PFSK-1 (cell line): ENCODE measurements at regions not wholly inside any gene's neighbourhood (a gene's known extent, or its start where the extent isn't known, plus 50 kb on each side); places are given as distances from the start of the nearest gene placed in this dataset.

Source experiments
- FOXP2 ChIP-seq: optimal IDR thresholded peaks from 2 replicates; pipeline ENCODE3; 2011; ENCODE audit warnings: borderline replicate concordance, control low read depth, inconsistent platforms; ENCODE audit not compliant: insufficient read depth; ENCODE audit errors: extremely low read length, extremely low read depth
- POLR2AphosphoS5 ChIP-seq: IDR thresholded peaks from 2 replicates; pipeline ENCODE4 v1.6.1; 2012; ENCODE audit warnings: low read depth, mild to moderate bottlenecking, control low read depth, low read length, moderate library complexity
- REST ChIP-seq, 2 experiments: IDR thresholded peaks; 2 replicates each; pipeline versions ENCODE4 v1.6.1 to v1.8.0; 2011 to 2012; ENCODE audit warnings: low read depth in 2 of 2, low read length in 2 of 2, control low read depth in 1 of 2, inconsistent platforms in 1 of 2, mild to moderate bottlenecking in 1 of 2, moderate library complexity in 1 of 2; ENCODE audit not compliant: insufficient read depth in 1 of 2
- SIN3A ChIP-seq: IDR thresholded peaks from 2 replicates; pipeline ENCODE4 v1.6.1; 2012; ENCODE audit warnings: mild to moderate bottlenecking, low read length, moderate library complexity, borderline replicate concordance; ENCODE audit not compliant: insufficient read depth
- TAF1 ChIP-seq: IDR thresholded peaks from 2 replicates; pipeline ENCODE4 v1.6.1; 2012; ENCODE audit warnings: low read length, control low read depth, borderline replicate concordance; ENCODE audit not compliant: insufficient read depth

- TF ChIP-seq REST (IDR thresholded peaks at IDR 0.05; ENCODE audit: insufficient read depth in 1 of 2, low read depth in 2 of 2, low read length in 2 of 2), result no peak
- TF ChIP-seq SIN3A, result no peak
- no peak for TF ChIP-seq TAF1
- no peak for TF ChIP-seq POLR2AphosphoS5
- TF ChIP-seq FOXP2, result no peak
Measured at GRCh38 chr17:70945386-70945785, 776.1 kb downstream of the KCNJ2 start.

GRCh38 chr17:70947215-70947614 lies 777.9 kb downstream of the KCNJ2 start:
- TF ChIP-seq FOXP2 (no peak), REST (IDR thresholded peaks at IDR 0.05; ENCODE audit: insufficient read depth in 1 of 2, low read depth in 2 of 2, low read length in 2 of 2) (no peak), SIN3A (no peak), TAF1 (no peak), POLR2AphosphoS5 (no peak)

DNA sequence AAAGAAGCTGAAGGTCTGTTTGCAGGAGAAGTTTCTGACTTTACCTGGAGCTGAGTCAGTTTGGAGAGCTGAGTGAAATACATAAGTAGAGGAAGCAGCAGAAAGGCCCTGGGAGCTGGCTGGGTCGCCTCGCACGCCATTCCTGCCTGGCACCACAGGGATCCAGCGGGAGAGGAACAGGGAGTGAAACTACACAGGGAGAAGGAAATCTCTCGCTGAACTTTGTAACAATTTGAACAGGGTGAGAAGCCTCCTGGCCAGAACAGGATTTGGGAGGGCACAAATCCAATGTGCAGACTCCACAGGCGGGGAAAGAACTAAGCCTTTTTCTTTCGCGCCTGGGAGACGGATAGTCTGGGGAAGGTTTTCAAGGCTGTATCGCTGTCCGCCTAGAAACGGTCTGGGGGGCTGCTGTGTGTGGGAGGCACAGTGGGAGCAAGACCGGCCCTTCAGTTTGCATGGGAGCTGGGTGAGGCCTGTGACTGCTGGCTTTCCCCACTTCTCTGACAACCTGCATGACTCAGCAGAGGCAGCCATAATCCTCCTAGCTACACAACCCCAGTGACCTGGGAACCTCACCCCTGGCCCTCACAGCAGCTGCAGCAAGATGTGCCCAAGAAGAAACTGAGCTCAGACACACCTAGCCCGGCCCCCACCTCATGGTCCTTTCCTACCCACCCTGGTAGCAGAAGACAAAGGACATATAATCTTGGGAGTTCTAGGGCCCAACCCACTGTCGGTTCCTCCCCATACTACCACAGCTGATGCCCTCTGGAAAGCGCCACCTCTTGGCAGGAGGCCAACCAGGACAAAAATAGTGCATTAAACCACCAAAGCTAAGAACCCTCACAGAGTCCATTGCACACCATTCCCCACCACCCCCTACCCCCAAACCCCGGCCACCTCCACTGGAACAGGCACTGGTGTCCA lies 778.6 kb downstream of the KCNJ2 start:
- TF ChIP-seq REST (IDR thresholded peaks at IDR 0.05; ENCODE audit: insufficient read depth in 1 of 2, low read depth in 2 of 2, low read length in 2 of 2), result no peak
- no peak for TF ChIP-seq TAF1
- TF ChIP-seq FOXP2, result no peak
- TF ChIP-seq POLR2AphosphoS5, result no peak
- no peak for TF ChIP-seq SIN3A

DNA sequence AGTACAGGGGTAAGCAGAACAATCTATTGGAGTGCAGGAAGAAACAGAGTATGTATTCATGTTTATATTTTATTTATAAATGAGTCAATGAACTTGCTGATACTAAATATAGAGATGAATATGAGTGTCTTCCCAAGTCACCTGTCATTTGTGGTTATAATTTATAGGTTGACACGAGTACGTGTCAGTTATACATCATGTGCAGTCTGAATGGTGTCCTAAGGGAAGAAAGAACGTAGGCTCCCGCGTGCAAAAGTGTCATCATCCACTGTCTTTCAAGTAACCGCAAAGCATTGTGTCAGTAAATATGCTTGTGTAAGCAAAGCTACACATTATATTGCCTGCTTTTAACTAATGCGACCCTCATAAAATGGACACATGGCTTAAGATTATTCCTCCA lies 786.1 kb downstream of the KCNJ2 start:
- TF ChIP-seq TAF1, result no peak
- no peak for TF ChIP-seq FOXP2
- TF ChIP-seq REST (IDR thresholded peaks at IDR 0.05; ENCODE audit: insufficient read depth in 1 of 2, low read depth in 2 of 2, low read length in 2 of 2), result no peak
- TF ChIP-seq POLR2AphosphoS5, result no peak
- no peak for TF ChIP-seq SIN3A

- no peak for TF ChIP-seq SIN3A
Measured at GRCh38 chr17:70956726-70957125, 787.4 kb downstream of the KCNJ2 start.
